GM12865 (cell line): ENCODE measurements at regions not wholly inside any gene's neighbourhood (a gene's known extent, or its start where the extent isn't known, plus 50 kb on each side); places are given as distances from the start of the nearest gene placed in this dataset.

Source experiments
- DNase-seq: peaks from one replicate; pipeline ENCODE4 v3.0.0; 2010; ENCODE audit warnings: low read depth
- H3K4me3 ChIP-seq: 2 replicates; pipeline ENCODE4 v1.5.1; 2011; ENCODE audit warnings: mild to moderate bottlenecking, low read depth, low read length, control low read depth
- TF ChIP-seq, protein P1 (sequence below): IDR thresholded peaks from 2 replicates; pipeline ENCODE4 v1.5.1; 2011; ENCODE audit warnings: low read length, control low read depth, low read depth, inconsistent platforms; ENCODE audit not compliant: insufficient read depth; ENCODE audit errors: missing control alignments

DNA sequence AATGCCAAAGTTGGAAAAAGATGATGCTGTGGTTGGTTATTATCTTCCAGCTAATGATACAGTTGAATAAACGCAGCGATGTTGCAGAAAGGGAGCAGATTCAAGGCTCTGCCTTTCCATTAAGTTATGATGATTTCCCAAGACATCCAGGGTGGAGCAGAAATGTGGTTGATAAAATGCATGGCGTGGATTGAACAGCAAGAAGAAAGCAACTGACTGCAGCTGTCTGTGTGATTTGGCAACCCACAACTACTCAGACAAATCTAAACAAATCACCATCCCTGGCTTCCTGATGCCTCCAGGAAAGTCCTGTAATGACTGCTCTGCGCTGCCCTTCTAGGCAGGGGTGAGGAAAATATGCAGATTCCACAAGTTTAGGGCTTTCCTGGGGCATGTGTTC lies 166.3 kb downstream of the NRP2 start:
- TF ChIP-seq, protein P1, sequence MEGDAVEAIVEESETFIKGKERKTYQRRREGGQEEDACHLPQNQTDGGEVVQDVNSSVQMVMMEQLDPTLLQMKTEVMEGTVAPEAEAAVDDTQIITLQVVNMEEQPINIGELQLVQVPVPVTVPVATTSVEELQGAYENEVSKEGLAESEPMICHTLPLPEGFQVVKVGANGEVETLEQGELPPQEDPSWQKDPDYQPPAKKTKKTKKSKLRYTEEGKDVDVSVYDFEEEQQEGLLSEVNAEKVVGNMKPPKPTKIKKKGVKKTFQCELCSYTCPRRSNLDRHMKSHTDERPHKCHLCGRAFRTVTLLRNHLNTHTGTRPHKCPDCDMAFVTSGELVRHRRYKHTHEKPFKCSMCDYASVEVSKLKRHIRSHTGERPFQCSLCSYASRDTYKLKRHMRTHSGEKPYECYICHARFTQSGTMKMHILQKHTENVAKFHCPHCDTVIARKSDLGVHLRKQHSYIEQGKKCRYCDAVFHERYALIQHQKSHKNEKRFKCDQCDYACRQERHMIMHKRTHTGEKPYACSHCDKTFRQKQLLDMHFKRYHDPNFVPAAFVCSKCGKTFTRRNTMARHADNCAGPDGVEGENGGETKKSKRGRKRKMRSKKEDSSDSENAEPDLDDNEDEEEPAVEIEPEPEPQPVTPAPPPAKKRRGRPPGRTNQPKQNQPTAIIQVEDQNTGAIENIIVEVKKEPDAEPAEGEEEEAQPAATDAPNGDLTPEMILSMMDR, result no peak
- no peak for DNase-seq
- no peak overlapping the region for H3K4me3 ChIP-seq
